ENCODE measurements at regions not wholly inside any gene's neighbourhood (a gene's known extent, or its start where the extent isn't known, plus 50 kb on each side); places are given as distances from the start of the nearest gene placed in this dataset.
"Not testable (repeated sequence)": the region's sequence is repeated elsewhere in the genome, so short reads cannot be mapped to it uniquely, and the experiment has no call there.

DNA sequence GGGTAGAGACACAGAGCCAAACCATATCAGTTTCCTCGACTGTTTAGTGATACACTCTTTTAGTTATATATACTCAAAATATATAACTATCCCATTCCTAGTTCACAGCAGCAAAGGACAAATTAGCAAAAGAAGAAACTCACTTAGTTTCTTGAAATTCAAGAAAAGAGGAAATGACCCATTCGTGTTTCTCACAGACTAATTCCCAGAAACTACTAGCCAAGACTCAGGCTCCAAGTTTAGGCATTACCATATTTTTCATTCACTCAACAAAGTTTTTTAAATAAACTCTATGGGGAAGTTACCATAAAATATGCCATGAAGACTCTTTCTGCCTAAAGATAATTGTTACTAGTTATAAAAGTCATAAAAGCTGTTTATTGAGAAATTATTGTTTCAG lies 152.3 kb upstream of the DAAM1 start:
- Histone ChIP-seq H3K36me3 (ENCODE audit: control insufficient read depth, insufficient read depth, low read length) (no peaks in the 10 kb centered on the region), H3K4me1 (ENCODE audit: control insufficient read depth, insufficient read depth, low read length) (no peaks in the 10 kb centered on the region), H3K4me3 (ENCODE audit: low read depth, low read length) (no peak overlapping the region), H3K9me3 (ENCODE audit: control insufficient read depth, insufficient read depth, low read depth, low read length) (0 out of 2 replicates have a peak, but pooled peaks cover 6% of the 10 kb centered on the region), H3K27ac (ENCODE audit: low read depth, low read length) (no peak overlapping the region), H3K27me3 (ENCODE audit: control insufficient read depth, insufficient read depth, low read length) (no peaks in the 10 kb centered on the region), H3K9ac (ENCODE audit: low read length) (no peak overlapping the region)

DNA sequence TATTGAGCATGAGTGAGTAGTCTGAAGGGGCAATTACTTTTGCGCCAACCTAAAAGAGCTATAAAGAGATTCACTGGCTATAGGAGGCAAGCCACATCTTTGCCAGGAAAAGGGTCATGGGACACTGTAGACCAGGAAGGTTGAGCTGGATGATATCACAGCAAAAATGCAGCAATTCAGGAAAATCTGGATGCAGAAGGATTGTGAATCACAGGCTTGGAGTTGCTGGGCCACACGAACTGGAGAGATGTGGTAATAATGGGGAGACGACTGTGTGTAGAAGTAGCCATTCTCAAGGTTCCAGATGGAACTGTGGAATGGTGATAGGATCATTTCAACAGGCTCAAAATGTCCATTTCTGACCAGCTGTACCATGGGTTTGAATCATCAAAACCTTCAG lies 151.4 kb upstream of the DAAM1 start:
- Histone ChIP-seq H3K27me3 (ENCODE audit: control insufficient read depth, insufficient read depth, low read length) (no peaks in the 10 kb centered on the region), H3K9ac (ENCODE audit: low read length) (no peak overlapping the region), H3K4me1 (ENCODE audit: control insufficient read depth, insufficient read depth, low read length) (no peaks in the 10 kb centered on the region), H3K9me3 (ENCODE audit: control insufficient read depth, insufficient read depth, low read depth, low read length) (0 out of 2 replicates have a peak, but pooled peaks cover 6% of the 10 kb centered on the region), H3K36me3 (ENCODE audit: control insufficient read depth, insufficient read depth, low read length) (no peaks in the 10 kb centered on the region), H3K4me3 (ENCODE audit: low read depth, low read length) (no peak overlapping the region), H3K27ac (ENCODE audit: low read depth, low read length) (no peak overlapping the region)

DNA sequence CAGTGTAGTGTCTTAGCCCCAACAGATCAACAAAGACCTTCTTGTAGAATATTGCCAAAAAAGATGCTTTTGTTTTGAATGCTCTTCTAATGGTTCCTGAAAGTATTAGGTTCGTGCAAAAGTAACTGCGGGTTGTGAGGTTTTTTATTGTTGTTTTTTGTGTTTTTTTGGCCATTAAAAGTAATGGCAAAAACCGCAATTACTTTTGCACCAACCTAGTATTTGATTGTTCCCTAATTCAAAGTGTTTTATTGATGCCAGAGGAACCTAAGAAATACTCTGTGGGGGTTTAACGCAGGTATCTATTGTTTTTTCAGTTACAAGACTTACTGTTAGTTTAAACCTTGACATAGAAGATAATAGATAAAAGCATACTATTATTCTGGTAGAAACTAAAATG lies 150.8 kb upstream of the DAAM1 start:
- no peak overlapping the region for H3K27ac ChIP-seq (ENCODE audit: low read depth, low read length)
- no peak overlapping the region for H3K9ac ChIP-seq (ENCODE audit: low read length)
- 0 out of 2 replicates have a peak, but pooled peaks cover 6% of the 10 kb centered on the region for H3K9me3 ChIP-seq (ENCODE audit: control insufficient read depth, insufficient read depth, low read depth, low read length)
- H3K36me3 ChIP-seq (ENCODE audit: control insufficient read depth, insufficient read depth, low read length): no peaks in the 10 kb centered on the region
- H3K4me1 ChIP-seq (ENCODE audit: control insufficient read depth, insufficient read depth, low read length): no peaks in the 10 kb centered on the region
- H3K4me3 ChIP-seq (ENCODE audit: low read depth, low read length): no peak overlapping the region
- H3K27me3 ChIP-seq (ENCODE audit: control insufficient read depth, insufficient read depth, low read length): no peaks in the 10 kb centered on the region

- no peaks in the 10 kb centered on the region for H3K4me1 ChIP-seq (ENCODE audit: control insufficient read depth, insufficient read depth, low read length)
- no peak overlapping the region for H3K9ac ChIP-seq (ENCODE audit: low read length)
- H3K27me3 ChIP-seq (ENCODE audit: control insufficient read depth, insufficient read depth, low read length): no peaks in the 10 kb centered on the region
- H3K36me3 ChIP-seq (ENCODE audit: control insufficient read depth, insufficient read depth, low read length): no peaks in the 10 kb centered on the region
- H3K9me3 ChIP-seq (ENCODE audit: control insufficient read depth, insufficient read depth, low read depth, low read length): 0 out of 2 replicates have a peak, but pooled peaks cover 6% of the 10 kb centered on the region
- H3K27ac ChIP-seq (ENCODE audit: low read depth, low read length): no peak overlapping the region
- no peak overlapping the region for H3K4me3 ChIP-seq (ENCODE audit: low read depth, low read length)
These were observed 149.7 kb upstream of the DAAM1 start for GRCh38 chr14:59038746-59039145.

DNA sequence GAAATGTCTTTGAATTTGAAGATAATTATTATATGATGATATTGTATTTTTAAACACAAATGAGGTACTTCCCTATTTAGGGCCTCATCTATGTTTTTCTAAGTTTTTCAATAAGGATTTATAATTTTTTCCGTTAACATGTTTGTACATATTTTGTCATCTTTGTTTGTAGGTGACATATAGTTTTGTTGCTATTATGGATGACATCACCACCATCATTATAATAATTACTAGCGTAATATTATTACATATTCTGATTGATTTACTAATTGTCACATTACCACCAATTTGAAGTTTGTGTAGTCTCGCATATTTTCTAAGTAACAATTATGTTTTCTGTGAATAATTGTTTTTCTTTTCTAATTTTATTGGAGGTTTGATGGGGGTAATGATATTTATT lies 147.2 kb upstream of the DAAM1 start:
- no peaks in the 10 kb centered on the region for H3K4me1 ChIP-seq (ENCODE audit: control insufficient read depth, insufficient read depth, low read length)
- no peaks in the 10 kb centered on the region for H3K9me3 ChIP-seq (ENCODE audit: control insufficient read depth, insufficient read depth, low read depth, low read length)
- H3K27me3 ChIP-seq (ENCODE audit: control insufficient read depth, insufficient read depth, low read length): no peaks in the 10 kb centered on the region
- H3K36me3 ChIP-seq (ENCODE audit: control insufficient read depth, insufficient read depth, low read length): no peaks in the 10 kb centered on the region
- H3K4me3 ChIP-seq (ENCODE audit: low read depth, low read length): no peak overlapping the region
- no peak overlapping the region for H3K27ac ChIP-seq (ENCODE audit: low read depth, low read length)
- no peak overlapping the region for H3K9ac ChIP-seq (ENCODE audit: low read length)

- Histone ChIP-seq H3K36me3 (ENCODE audit: control insufficient read depth, insufficient read depth, low read length) (no peaks in the 10 kb centered on the region), H3K4me3 (ENCODE audit: low read depth, low read length) (no peak overlapping the region), H3K9me3 (ENCODE audit: control insufficient read depth, insufficient read depth, low read depth, low read length) (no peaks in the 10 kb centered on the region), H3K4me1 (ENCODE audit: control insufficient read depth, insufficient read depth, low read length) (no peaks in the 10 kb centered on the region), H3K27me3 (ENCODE audit: control insufficient read depth, insufficient read depth, low read length) (no peaks in the 10 kb centered on the region), H3K27ac (ENCODE audit: low read depth, low read length) (no peak overlapping the region), H3K9ac (ENCODE audit: low read length) (no peak overlapping the region)
These were observed 143.8 kb upstream of the DAAM1 start for GRCh38 chr14:59044707-59045106.

GRCh38 chr14:59046746-59047145 lies 141.7 kb upstream of the DAAM1 start:
- Histone ChIP-seq H3K9ac (ENCODE audit: low read length) (no peak overlapping the region), H3K36me3 (ENCODE audit: control insufficient read depth, insufficient read depth, low read length) (no peaks in the 10 kb centered on the region), H3K27me3 (ENCODE audit: control insufficient read depth, insufficient read depth, low read length) (no peaks in the 10 kb centered on the region), H3K9me3 (ENCODE audit: control insufficient read depth, insufficient read depth, low read depth, low read length) (0 out of 2 replicates have a peak, but pooled peaks cover under 1% of the 10 kb centered on the region), H3K4me1 (ENCODE audit: control insufficient read depth, insufficient read depth, low read length) (no peaks in the 10 kb centered on the region), H3K4me3 (ENCODE audit: low read depth, low read length) (no peak overlapping the region), H3K27ac (ENCODE audit: low read depth, low read length) (no peak overlapping the region)

DNA sequence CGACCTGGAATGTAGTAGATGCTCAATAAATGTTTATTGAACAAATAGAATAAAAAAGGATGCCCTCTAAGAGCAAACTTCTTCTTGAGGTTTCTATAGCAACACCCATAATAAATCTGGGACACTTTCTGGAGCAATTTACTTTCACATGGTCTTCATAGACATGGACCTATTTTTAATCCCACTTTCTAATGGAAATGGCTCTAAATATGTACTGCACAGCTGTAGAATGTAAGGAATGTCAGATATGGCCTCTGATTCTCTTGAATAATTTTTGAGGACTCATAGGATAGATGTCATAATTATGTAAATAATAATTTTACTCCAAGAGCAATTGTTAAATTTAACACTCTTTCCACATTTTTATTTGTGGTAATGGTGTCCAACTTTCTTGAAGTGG lies 133.5 kb upstream of the DAAM1 start:
- Histone ChIP-seq H3K27me3 (ENCODE audit: control insufficient read depth, insufficient read depth, low read length) (no peaks in the 10 kb centered on the region), H3K9ac (ENCODE audit: low read length) (no peak overlapping the region), H3K36me3 (ENCODE audit: control insufficient read depth, insufficient read depth, low read length) (no peaks in the 10 kb centered on the region), H3K9me3 (ENCODE audit: control insufficient read depth, insufficient read depth, low read depth, low read length) (peaks cover 11% of the 10 kb centered on the region; the same call in 1 of the 2 replicates), H3K27ac (ENCODE audit: low read depth, low read length) (no peak overlapping the region), H3K4me3 (ENCODE audit: low read depth, low read length) (no peak overlapping the region), H3K4me1 (ENCODE audit: control insufficient read depth, insufficient read depth, low read length) (no peaks in the 10 kb centered on the region)

GRCh38 chr14:59055439-59056045 lies 132.9 kb upstream of the DAAM1 start:
- Histone ChIP-seq H3K27ac (ENCODE audit: low read depth, low read length) (no peak overlapping the region), H3K27me3 (ENCODE audit: control insufficient read depth, insufficient read depth, low read length) (no peaks in the 10 kb centered on the region), H3K36me3 (ENCODE audit: control insufficient read depth, insufficient read depth, low read length) (no peaks in the 10 kb centered on the region), H3K4me3 (ENCODE audit: low read depth, low read length) (no peak overlapping the region), H3K9ac (ENCODE audit: low read length) (no peak overlapping the region), H3K4me1 (ENCODE audit: control insufficient read depth, insufficient read depth, low read length) (no peaks in the 10 kb centered on the region), H3K9me3 (ENCODE audit: control insufficient read depth, insufficient read depth, low read depth, low read length) (peaks cover 13% of the 10 kb centered on the region; the same call in 1 of the 2 replicates)

DNA sequence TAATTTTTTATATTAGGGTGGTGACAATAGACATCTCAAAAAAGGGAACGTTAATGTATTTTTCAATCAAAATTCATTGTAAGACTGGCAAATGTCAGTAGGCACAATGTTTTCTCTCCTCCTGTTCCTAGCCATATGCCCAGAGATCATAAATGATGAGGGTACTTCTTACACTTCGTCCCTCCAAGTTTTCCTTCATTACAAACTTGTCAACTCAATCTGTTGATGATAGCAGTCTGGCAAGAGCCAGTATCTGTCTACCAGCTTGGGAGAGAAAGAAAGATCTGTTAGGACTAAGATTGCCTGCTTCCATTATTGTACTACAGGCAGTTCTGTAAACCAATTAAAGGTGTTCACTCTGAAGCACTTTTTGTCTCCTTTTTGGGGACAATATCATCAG lies 130.9 kb upstream of the DAAM1 start:
- H3K4me1 ChIP-seq (ENCODE audit: control insufficient read depth, insufficient read depth, low read length): no peaks in the 10 kb centered on the region
- H3K36me3 ChIP-seq (ENCODE audit: control insufficient read depth, insufficient read depth, low read length): no peaks in the 10 kb centered on the region
- H3K27me3 ChIP-seq (ENCODE audit: control insufficient read depth, insufficient read depth, low read length): no peaks in the 10 kb centered on the region
- H3K9me3 ChIP-seq (ENCODE audit: control insufficient read depth, insufficient read depth, low read depth, low read length): peaks cover 15% of the 10 kb centered on the region; the same call in 1 of the 2 replicates
- H3K27ac ChIP-seq (ENCODE audit: low read depth, low read length): no peak overlapping the region
- H3K9ac ChIP-seq (ENCODE audit: low read length): no peak overlapping the region
- no peak overlapping the region for H3K4me3 ChIP-seq (ENCODE audit: low read depth, low read length)

DNA sequence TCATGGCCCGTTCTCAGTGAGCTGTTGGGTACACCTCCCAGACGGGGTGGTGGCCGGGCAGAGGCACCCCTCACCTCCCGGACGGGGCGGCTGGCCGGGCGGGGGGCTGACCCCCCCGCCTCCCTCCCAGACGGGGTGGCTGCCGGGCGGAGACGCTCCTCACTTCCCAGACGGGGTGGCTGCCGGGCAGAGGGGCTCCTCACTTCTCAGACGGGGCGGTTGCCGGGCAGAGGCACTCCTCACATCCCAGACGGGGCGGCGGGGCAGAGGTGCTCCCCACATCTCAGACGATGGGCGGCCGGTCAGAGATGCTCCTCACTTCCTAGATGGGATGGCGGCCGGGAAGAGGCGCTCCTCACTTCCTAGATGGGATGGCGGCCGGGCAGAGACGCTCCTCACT lies 129.7 kb upstream of the DAAM1 start:
- H3K36me3 ChIP-seq (ENCODE audit: control insufficient read depth, insufficient read depth, low read length); H3K4me3 ChIP-seq (ENCODE audit: low read depth, low read length); H3K27ac ChIP-seq (ENCODE audit: low read depth, low read length); H3K27me3 ChIP-seq (ENCODE audit: control insufficient read depth, insufficient read depth, low read length); H3K4me1 ChIP-seq (ENCODE audit: control insufficient read depth, insufficient read depth, low read length); H3K9ac ChIP-seq (ENCODE audit: low read length): not testable (repeated sequence)
- peaks cover 22% of the 10 kb centered on the region; the same call in 1 of the 2 replicates for H3K9me3 ChIP-seq (ENCODE audit: control insufficient read depth, insufficient read depth, low read depth, low read length)
